GM10266 (cell line): ENCODE measurements at regions not wholly inside any gene's neighbourhood (a gene's known extent, or its start where the extent isn't known, plus 50 kb on each side); places are given as distances from the start of the nearest gene placed in this dataset.

Source experiments
- DNase-seq: peaks from one replicate; pipeline ENCODE4 v3.0.0; 2012; ENCODE audit errors: extremely low spot score
- CTCF ChIP-seq: IDR thresholded peaks from 2 replicates; pipeline ENCODE4 v1.5.1; 2012; ENCODE audit warnings: mild to moderate bottlenecking, low read depth; ENCODE audit not compliant: control insufficient read depth, insufficient read depth; ENCODE audit errors: missing control alignments

DNA sequence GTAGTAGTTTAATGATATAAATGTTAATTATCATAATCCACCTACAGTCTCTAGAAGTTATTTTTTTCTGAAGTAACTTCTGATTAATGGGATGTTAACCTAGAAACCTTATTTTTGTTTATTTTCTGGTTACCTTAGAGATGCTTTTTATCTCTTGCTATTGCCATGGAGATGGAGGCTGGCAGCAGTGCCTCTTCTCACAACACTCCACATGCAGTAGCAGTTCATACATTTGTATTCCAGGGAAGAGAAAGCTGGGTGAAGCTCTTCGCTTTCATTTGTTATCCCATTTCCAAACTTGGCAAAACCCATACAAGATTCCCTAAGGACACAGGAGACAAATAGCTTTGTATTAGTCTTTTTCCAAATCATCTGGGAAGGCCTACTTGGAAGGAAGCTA is 1794.1 kb upstream of the LRRTM1 start:
- no peak for TF ChIP-seq CTCF
- DNase-seq, result no peak

DNA sequence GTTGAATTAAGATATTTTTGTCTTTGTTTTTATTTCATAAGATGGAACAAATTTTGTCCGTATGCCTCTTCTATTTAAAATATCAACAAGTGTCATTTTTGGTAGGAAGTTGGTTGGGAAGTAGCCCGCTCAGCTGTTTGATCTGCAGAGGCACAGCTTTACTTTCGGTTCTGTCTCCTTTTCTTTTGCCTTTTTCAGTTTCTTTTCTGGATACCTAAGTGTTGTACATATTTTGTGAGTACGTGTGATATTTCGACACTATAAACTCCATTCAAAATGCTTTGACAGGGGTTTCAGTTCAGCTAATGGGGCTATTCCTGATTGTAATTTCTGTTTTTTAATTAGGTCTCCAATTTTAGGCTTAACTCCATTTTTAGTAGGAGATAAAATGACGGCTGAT is 1785.0 kb upstream of the LRRTM1 start:
- DNase-seq, result no peak
- no peak for TF ChIP-seq CTCF

DNA sequence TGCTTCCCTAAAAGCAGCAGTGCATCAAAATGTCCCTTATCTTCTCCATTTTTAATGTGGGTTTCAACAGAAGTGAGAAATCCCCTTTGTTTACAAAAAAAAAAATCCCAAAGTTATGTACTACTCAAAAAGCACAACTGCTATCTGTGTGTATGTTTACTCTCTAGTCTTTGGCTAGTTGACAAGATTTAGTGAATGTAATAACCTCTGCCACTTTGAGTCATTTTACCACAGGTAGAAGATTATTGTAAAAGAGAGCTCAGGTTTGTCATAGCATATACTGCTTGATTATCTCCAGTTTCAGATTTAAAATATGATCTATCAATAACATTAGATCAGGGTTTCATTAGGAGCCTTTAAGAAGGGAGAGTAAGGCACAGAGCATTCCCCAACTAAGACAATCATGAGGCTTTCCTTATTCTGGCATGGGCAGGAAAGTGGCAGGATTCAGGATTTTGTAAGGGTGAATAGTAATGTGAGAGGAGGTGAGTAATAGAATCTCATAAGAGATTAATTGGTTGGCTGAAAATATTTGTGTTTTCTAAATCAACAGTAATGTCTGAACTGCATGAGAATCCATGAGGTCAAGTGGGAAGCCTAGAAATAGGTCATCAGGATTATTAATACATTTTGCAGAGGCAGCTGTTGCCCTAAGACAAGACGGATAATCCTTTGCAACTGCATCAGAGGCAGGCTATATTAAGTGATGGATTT is 1780.3 kb upstream of the LRRTM1 start:
- no peak for TF ChIP-seq CTCF
- no peak for DNase-seq

GRCh38 chr2:82075875-82076274 is 1771.3 kb upstream of the LRRTM1 start:
- TF ChIP-seq CTCF, result no peak

DNA sequence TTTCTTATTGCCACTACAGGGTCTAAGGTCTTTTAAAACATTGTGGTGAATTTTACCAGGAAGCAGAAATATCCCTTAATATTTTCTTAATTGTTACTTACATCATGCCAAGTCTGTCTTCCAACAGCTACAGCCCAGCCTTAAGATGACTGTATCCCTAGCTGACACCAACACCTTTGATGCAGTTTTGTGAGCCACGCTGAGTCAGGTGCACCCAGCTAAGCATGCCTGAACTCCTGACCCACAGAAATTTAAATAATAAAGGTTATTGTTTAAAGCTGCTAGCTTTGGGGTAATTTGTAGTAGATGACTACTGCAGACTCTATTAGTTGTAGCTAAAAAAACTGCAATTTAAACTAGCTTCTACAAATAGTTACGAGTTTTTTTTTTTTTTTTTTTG is 1757.9 kb upstream of the LRRTM1 start:
- no peak for TF ChIP-seq CTCF

More at GRCh38 chr2:82075875-82076274, 1771.3 kb upstream of the LRRTM1 start:
- DNase-seq, result no peak

DNA sequence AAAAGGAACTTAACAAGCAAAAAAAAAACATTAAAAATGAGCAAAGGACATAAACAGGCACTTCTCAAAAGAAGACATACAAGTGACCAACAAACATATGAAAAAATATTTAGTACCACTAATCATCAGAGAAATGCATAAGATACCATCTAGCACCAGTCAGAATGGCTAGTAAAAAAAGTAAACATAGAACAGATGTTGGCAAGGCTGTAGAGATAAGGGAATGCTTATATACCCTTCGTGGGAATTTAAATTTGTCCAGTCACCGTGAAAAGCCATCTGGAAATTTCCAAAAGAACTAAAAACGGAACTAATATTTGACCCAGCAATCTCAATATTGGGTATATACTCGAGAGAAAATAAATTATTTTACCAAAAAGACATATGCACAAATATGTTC is 1751.3 kb upstream of the LRRTM1 start:
- DNase-seq, result no peak
- no peak for TF ChIP-seq CTCF

More for the DNA sequence above, 1757.9 kb upstream of the LRRTM1 start:
- DNase-seq, result no peak

GRCh38 chr2:82043867-82044266 is 1739.3 kb upstream of the LRRTM1 start:
- no peak for TF ChIP-seq CTCF
- DNase-seq, result no peak
